Mesendoderm (in vitro differentiated cells): ENCODE measurements at regions not wholly inside any gene's neighbourhood (a gene's known extent, or its start where the extent isn't known, plus 50 kb on each side); places are given as distances from the start of the nearest gene placed in this dataset.

Source experiments
- DNase-seq: peaks from one replicate; pipeline ENCODE4 v3.0.0; 2013
- H2AK5ac ChIP-seq: 2 replicates; pipeline ENCODE4 v1.6.1; 2013; ENCODE audit warnings: low read length, inconsistent platforms
- H2BK120ac ChIP-seq: 2 replicates; pipeline ENCODE4 v1.6.1; 2013; ENCODE audit warnings: low read depth, mild to moderate bottlenecking, low read length, moderate library complexity, mixed read lengths
- H2BK15ac ChIP-seq: replicated peaks from 2 replicates; pipeline ENCODE4 v1.6.1; 2013; ENCODE audit warnings: low read depth, mild to moderate bottlenecking, moderate library complexity
- H2BK5ac ChIP-seq: 2 replicates; pipeline ENCODE4 v1.6.1; 2013; ENCODE audit warnings: low read length, inconsistent platforms
- H3K18ac ChIP-seq: 2 replicates; pipeline ENCODE4 v1.6.1; 2013; ENCODE audit warnings: mild to moderate bottlenecking, low read length, mixed read lengths
- H3K23ac ChIP-seq: one replicate; pipeline ENCODE4 v1.6.1; 2013; ENCODE audit warnings: low read length
- H3K27ac ChIP-seq: 2 replicates; pipeline ENCODE4 v1.5.1; 2013; ENCODE audit warnings: low read depth, mild to moderate bottlenecking, inconsistent platforms, low read length, moderate library complexity
- H3K27me3 ChIP-seq: 2 replicates; pipeline ENCODE4 v1.6.1; 2013; ENCODE audit warnings: low read length, control low read depth, mild to moderate bottlenecking, inconsistent platforms; ENCODE audit not compliant: insufficient read depth, poor library complexity
- H3K36me3 ChIP-seq: 2 replicates; pipeline ENCODE4 v1.6.1; 2013; ENCODE audit warnings: low read length, inconsistent platforms; ENCODE audit not compliant: control insufficient read depth, insufficient read depth
- H3K4ac ChIP-seq: one replicate; pipeline ENCODE4 v1.6.1; 2013; ENCODE audit warnings: low read depth, mild to moderate bottlenecking, low read length, moderate library complexity
- H3K4me1 ChIP-seq: 2 replicates; pipeline ENCODE4 v1.6.1; 2013; ENCODE audit warnings: low read depth, low read length, inconsistent platforms; ENCODE audit not compliant: control insufficient read depth
- H3K4me2 ChIP-seq: 2 replicates; pipeline ENCODE4 v1.6.1; 2013; ENCODE audit warnings: low read length
- H3K4me3 ChIP-seq: 2 replicates; pipeline ENCODE4 v1.5.1; 2013; ENCODE audit warnings: mild to moderate bottlenecking, low read length
- H3K56ac ChIP-seq: one replicate; pipeline ENCODE4 v1.6.1; 2013; ENCODE audit warnings: low read length
- H3K79me1 ChIP-seq: 2 replicates; pipeline ENCODE4 v1.6.1; 2013; ENCODE audit warnings: low read length, inconsistent platforms
- H3K79me2 ChIP-seq: 2 replicates; pipeline ENCODE4 v1.6.1; 2013; ENCODE audit warnings: mild to moderate bottlenecking, low read length; ENCODE audit not compliant: control insufficient read depth, insufficient read depth
- H3K9ac ChIP-seq: 2 replicates; pipeline ENCODE4 v1.6.1; 2013; ENCODE audit warnings: low read length, inconsistent platforms
- H4K5ac ChIP-seq: one replicate; pipeline ENCODE4 v1.6.1; 2013; ENCODE audit warnings: low read length
- H4K8ac ChIP-seq: one replicate; pipeline ENCODE4 v1.6.1; 2013; ENCODE audit warnings: low read depth, mild to moderate bottlenecking, control low read depth, low read length, moderate library complexity
- WGBS: extraction: QIAGEN DNeasy Blood & Tissue Kit; methylation state at CpG from one replicate; pipeline ENCODE4 v1.1.7; 2013; ENCODE audit warnings: low lambda C conversion rate, missing lambda C conversion rate; ENCODE audit not compliant: insufficient coverage; ENCODE audit errors: extremely low coverage; 5-methylcytosine and 5-hydroxymethylcytosine counted together

DNA sequence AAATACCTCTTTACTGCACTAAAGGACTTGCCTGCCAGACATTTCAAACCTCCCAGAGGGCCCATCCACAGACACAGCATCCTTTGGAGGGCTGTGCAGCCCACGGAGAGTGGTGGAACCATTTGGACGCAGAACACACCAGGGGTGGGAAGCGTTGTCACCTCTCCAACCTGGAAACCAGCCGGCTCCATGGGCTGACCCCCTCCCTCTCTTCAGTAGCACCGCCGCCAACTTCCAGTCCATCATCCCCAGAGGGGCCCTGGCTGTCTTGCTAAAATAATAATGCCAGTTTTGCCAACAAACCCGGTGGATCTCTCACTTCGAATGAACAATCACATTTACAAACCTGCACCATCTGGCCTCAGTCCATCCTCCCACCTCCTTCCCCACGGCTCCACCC is 203.9 kb downstream of the FBXO15 start:
- Histone ChIP-seq H3K56ac (no peak overlapping the region), H3K23ac (no peak overlapping the region), H2AK5ac (no peak overlapping the region), H2BK120ac (no peak overlapping the region), H3K79me2 (no peaks in the 10 kb centered on the region), H3K27ac (no peak overlapping the region), H4K8ac (no peak overlapping the region), H3K36me3 (no peaks in the 10 kb centered on the region), H3K18ac (no peak overlapping the region), H4K5ac (no peak overlapping the region), H3K27me3 (no peaks in the 10 kb centered on the region), H3K79me1 (no peaks in the 10 kb centered on the region), H3K4me3 (no peak overlapping the region), H3K4me2 (no peak overlapping the region), H3K4ac (no peak overlapping the region), H3K9ac (no peak overlapping the region), H3K4me1 (no peaks in the 10 kb centered on the region), H2BK5ac (no peak overlapping the region), H2BK15ac (no peak overlapping the region)
- DNase-seq: no peak
- no CpG with 5 or more reads among the region's 9 CpGs for WGBS

DNA sequence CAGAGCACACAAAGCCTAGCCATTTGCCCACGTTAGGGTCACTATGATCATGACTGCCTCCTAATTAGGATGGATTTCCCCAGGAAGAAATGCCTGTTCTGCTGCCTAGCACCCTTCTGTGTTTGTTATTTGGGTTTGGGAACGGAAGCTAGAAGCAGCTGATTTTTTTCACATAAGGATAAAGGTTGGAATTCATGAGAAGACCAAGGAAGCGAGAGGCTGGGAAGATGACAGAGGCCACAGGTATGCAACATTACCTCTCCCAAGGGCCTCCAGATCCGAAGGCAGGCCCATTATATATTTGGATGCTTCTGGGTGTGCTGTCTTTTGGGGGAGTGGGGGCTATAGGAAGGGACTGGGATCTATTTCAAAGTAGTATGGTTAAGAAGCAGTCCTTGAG is 204.7 kb downstream of the FBXO15 start:
- no peaks in the 10 kb centered on the region for H3K4me1 ChIP-seq
- no peak overlapping the region for H3K18ac ChIP-seq
- no peak overlapping the region for H4K5ac ChIP-seq
- no peaks in the 10 kb centered on the region for H3K36me3 ChIP-seq
- no peak overlapping the region for H3K4me3 ChIP-seq
- H2BK5ac ChIP-seq: no peak overlapping the region
- no peak overlapping the region for H3K23ac ChIP-seq
- H3K27ac ChIP-seq: no peak overlapping the region
- H2AK5ac ChIP-seq: no peak overlapping the region
- no CpG with 5 or more reads among the region's 4 CpGs for WGBS
- no peak overlapping the region for H2BK15ac ChIP-seq
- DNase-seq: no peak
- no peak overlapping the region for H2BK120ac ChIP-seq
- no peak overlapping the region for H3K56ac ChIP-seq
- H3K79me2 ChIP-seq: no peaks in the 10 kb centered on the region
- no peak overlapping the region for H3K4ac ChIP-seq
- no peaks in the 10 kb centered on the region for H3K27me3 ChIP-seq
- H3K79me1 ChIP-seq: no peaks in the 10 kb centered on the region
- no peak overlapping the region for H3K9ac ChIP-seq
- H3K4me2 ChIP-seq: no peak overlapping the region
- no peak overlapping the region for H4K8ac ChIP-seq

DNA sequence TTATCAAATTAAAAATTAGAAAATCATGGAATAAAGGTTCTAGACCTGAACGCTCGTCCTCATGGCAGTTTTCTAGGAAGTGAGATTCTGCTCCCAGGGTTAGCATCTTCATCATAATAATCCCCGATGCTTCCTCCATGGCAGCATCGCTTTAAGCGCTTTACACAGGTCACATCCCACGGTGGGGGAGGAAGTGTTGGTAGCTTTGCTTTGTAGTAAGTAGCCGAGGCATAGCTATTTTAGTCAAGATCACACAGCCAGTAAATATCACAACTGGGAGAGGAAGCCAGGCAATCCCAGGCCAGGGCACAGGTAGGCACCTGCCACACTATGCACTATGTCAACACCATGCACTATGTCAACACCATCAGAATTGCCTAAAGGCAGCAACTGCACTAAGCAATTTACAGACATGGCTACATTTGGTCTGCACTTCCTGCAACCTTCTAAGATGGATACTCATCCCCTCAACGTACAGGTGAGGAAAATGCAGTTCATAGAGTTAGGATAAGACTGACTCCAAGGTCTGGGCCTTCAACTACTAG is 205.5 kb downstream of the FBXO15 start:
- WGBS: no CpG with 5 or more reads among the region's 8 CpGs
- H3K4me1 ChIP-seq: no peaks in the 10 kb centered on the region
- H3K27ac ChIP-seq: no peak overlapping the region
- H2BK120ac ChIP-seq: no peak overlapping the region
- H3K56ac ChIP-seq: no peak overlapping the region
- no peak overlapping the region for H3K9ac ChIP-seq
- no peak overlapping the region for H2BK15ac ChIP-seq
- no peak for DNase-seq
- H3K4me2 ChIP-seq: no peak overlapping the region
- H3K18ac ChIP-seq: no peak overlapping the region
- H2AK5ac ChIP-seq: no peak overlapping the region
- H3K4ac ChIP-seq: no peak overlapping the region
- H3K36me3 ChIP-seq: no peaks in the 10 kb centered on the region
- H3K23ac ChIP-seq: no peak overlapping the region
- no peaks in the 10 kb centered on the region for H3K79me1 ChIP-seq
- no peak overlapping the region for H4K8ac ChIP-seq
- no peak overlapping the region for H3K4me3 ChIP-seq
- H4K5ac ChIP-seq: no peak overlapping the region
- no peaks in the 10 kb centered on the region for H3K27me3 ChIP-seq
- H2BK5ac ChIP-seq: no peak overlapping the region
- H3K79me2 ChIP-seq: no peaks in the 10 kb centered on the region

GRCh38 chr18:73940721-73941120 is 206.9 kb downstream of the FBXO15 start:
- Histone ChIP-seq H3K27ac (no peak overlapping the region), H3K4ac (no peak overlapping the region), H3K27me3 (no peaks in the 10 kb centered on the region), H3K79me1 (no peaks in the 10 kb centered on the region), H2BK15ac (no peak overlapping the region), H2BK5ac (no peak overlapping the region), H2AK5ac (no peak overlapping the region), H4K8ac (no peak overlapping the region), H3K9ac (no peak overlapping the region), H3K18ac (no peak overlapping the region), H3K4me1 (no peaks in the 10 kb centered on the region), H4K5ac (no peak overlapping the region), H2BK120ac (no peak overlapping the region), H3K23ac (no peak overlapping the region), H3K79me2 (no peaks in the 10 kb centered on the region), H3K56ac (no peak overlapping the region), H3K4me2 (no peak overlapping the region), H3K4me3 (no peak overlapping the region), H3K36me3 (no peaks in the 10 kb centered on the region)
- WGBS: no CpG with 5 or more reads among the region's 8 CpGs
- no peak for DNase-seq

DNA sequence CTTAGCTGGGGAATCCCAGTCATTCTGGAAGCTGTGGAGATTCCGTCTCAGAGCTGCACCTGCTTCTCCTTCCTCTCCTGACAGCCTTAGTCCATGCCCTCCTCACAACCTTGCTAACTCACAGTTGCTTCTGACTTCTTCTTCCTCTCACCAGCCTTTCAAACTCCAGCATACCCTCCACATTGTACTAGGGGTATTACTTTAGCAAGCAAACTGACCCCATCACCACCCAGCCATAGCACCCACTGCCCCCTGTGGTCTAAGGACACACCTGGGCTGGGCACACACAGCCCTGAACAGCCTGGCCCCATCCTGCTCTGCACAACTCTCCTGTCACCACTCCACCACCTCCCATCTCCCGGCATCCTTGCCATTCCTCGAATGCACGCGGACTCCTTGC is 208.2 kb downstream of the FBXO15 start:
- Histone ChIP-seq H3K27me3 (no peaks in the 10 kb centered on the region), H2AK5ac (no peak overlapping the region), H3K9ac (no peak overlapping the region), H3K4me2 (no peak overlapping the region), H2BK120ac (no peak overlapping the region), H4K5ac (no peak overlapping the region), H3K23ac (no peak overlapping the region), H3K4me1 (no peaks in the 10 kb centered on the region), H4K8ac (no peak overlapping the region), H3K27ac (no peak overlapping the region), H2BK15ac (no peak overlapping the region), H3K4ac (no peak overlapping the region), H3K79me2 (no peaks in the 10 kb centered on the region), H2BK5ac (no peak overlapping the region), H3K36me3 (no peaks in the 10 kb centered on the region), H3K79me1 (no peaks in the 10 kb centered on the region), H3K4me3 (no peak overlapping the region), H3K56ac (no peak overlapping the region), H3K18ac (no peak overlapping the region)
- no CpG with 5 or more reads among the region's 5 CpGs for WGBS
- no peak for DNase-seq

DNA sequence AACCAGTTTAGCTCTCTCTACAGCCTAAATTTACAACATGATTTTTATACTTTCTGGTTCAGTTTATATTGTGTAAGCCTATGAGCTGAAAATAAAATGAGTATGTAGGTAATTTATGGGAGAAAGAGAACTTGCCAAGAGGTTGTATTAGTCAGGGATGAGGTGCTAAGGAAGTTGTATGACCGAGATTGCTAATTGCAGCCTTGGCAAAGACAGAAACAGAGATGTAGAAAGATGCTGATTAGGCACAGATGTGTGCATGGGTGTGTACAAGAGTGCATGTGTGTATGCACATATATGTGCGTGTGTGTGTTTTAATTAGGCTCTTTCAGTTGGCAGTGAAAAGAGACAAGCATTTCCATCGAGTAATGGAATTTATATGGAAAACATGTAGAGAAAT is 213.9 kb downstream of the FBXO15 start:
- no peak overlapping the region for H3K18ac ChIP-seq
- H3K9ac ChIP-seq: no peak overlapping the region
- DNase-seq: no peak
- no peaks in the 10 kb centered on the region for H3K79me1 ChIP-seq
- no peak overlapping the region for H3K4ac ChIP-seq
- no peak overlapping the region for H2BK120ac ChIP-seq
- no peaks in the 10 kb centered on the region for H3K79me2 ChIP-seq
- no peak overlapping the region for H3K23ac ChIP-seq
- H3K56ac ChIP-seq: no peak overlapping the region
- no peak overlapping the region for H2BK15ac ChIP-seq
- H2BK5ac ChIP-seq: no peak overlapping the region
- H3K27me3 ChIP-seq: no peaks in the 10 kb centered on the region
- H3K4me1 ChIP-seq: no peaks in the 10 kb centered on the region
- H4K5ac ChIP-seq: no peak overlapping the region
- WGBS: no CpG with 5 or more reads among the region's 3 CpGs
- H3K36me3 ChIP-seq: no peaks in the 10 kb centered on the region
- no peak overlapping the region for H3K4me3 ChIP-seq
- H3K27ac ChIP-seq: no peak overlapping the region
- no peak overlapping the region for H4K8ac ChIP-seq
- H2AK5ac ChIP-seq: no peak overlapping the region
- H3K4me2 ChIP-seq: no peak overlapping the region
